ENCODE measurements at regions not wholly inside any gene's neighbourhood (a gene's known extent, or its start where the extent isn't known, plus 50 kb on each side); places are given as distances from the start of the nearest gene placed in this dataset.

GRCh38 chr10:69750011-69750373 is 51.7 kb upstream of the COL13A1 start:
- no peak overlapping the region for H2BK20ac ChIP-seq (ENCODE audit: low read depth, low read length, poor library complexity, severe bottlenecking)
- no peaks in the 10 kb centered on the region for H3K23me2 ChIP-seq (ENCODE audit: insufficient read length, low read depth, low read length, poor library complexity, severe bottlenecking)
- H3K9me3 ChIP-seq (ENCODE audit: control insufficient read depth, low read depth, low read length) = no peaks in the 10 kb centered on the region
- no peaks in the 10 kb centered on the region; the same call in 1 of the 2 replicates for H3K27me3 ChIP-seq (ENCODE audit: insufficient read depth, low read length)
- no peaks in the 10 kb centered on the region for H3K79me2 ChIP-seq (ENCODE audit: insufficient read depth, low read length)
- no peak overlapping the region for H3K4me2 ChIP-seq (ENCODE audit: insufficient read depth, insufficient read length, low read length)
- WGBS (ENCODE audit: extremely low coverage, insufficient read length, low lambda C conversion rate) = no CpG with 5 or more reads among the region's 9 CpGs
- no peak overlapping the region for H3K9ac ChIP-seq (ENCODE audit: extremely low read depth, insufficient read length, low read length)
- H3K4ac ChIP-seq (ENCODE audit: low read depth, low read length) = no peak overlapping the region
- no peak overlapping the region for H2BK12ac ChIP-seq (ENCODE audit: insufficient read length, low read depth, low read length)
- no peak for DNase-seq
- H2BK120ac ChIP-seq (ENCODE audit: low read depth, low read length, poor library complexity, severe bottlenecking) = no peak overlapping the region
- H3K4me1 ChIP-seq (ENCODE audit: insufficient read depth, low read length) = peaks cover 3% of the 10 kb centered on the region; the same call in 1 of the 2 replicates
- H4K20me1 ChIP-seq (ENCODE audit: control insufficient read depth, insufficient read depth, insufficient read length) = no peaks in the 10 kb centered on the region
- no peak overlapping the region for H3K23ac ChIP-seq (ENCODE audit: insufficient read length, low read depth, low read length)
- peaks cover 6 to 20% of the 10 kb centered on the region in 2 experiments for H3K4me1 Mint-ChIP-seq
- H3K14ac ChIP-seq (ENCODE audit: insufficient read depth, low read length) = no peak overlapping the region; the same call in 1 of the 2 replicates
- H2BK5ac ChIP-seq (ENCODE audit: insufficient read length, low read length) = no peak overlapping the region
- no peak overlapping the region for H2BK15ac ChIP-seq (ENCODE audit: low read depth, low read length)
- H3K18ac ChIP-seq (ENCODE audit: insufficient read length, low read depth, low read length) = no peak overlapping the region
- no peak overlapping the region for H4K91ac ChIP-seq (ENCODE audit: insufficient read length, low read depth, low read length)
- H3K36me3 Mint-ChIP-seq (ENCODE audit: insufficient read depth in 1 of 3, low read depth in 3 of 3) = no peaks in the 10 kb centered on the region
- H3K27ac ChIP-seq (ENCODE audit: insufficient read length, low read depth, low read length) = no peak overlapping the region
- no peak overlapping the region for H3K56ac ChIP-seq (ENCODE audit: insufficient read length, low read depth, low read length)
- no peak overlapping the region for H4K5ac ChIP-seq (ENCODE audit: insufficient read length, low read depth, low read length)
- H3K27ac Mint-ChIP-seq = no peak overlapping the region
- H3K27me3 Mint-ChIP-seq (ENCODE audit: low read depth) = peaks cover 25% of the 10 kb centered on the region
- no peak overlapping the region for H3K4me3 Mint-ChIP-seq
- no peak overlapping the region for H2AFZ ChIP-seq (ENCODE audit: low read length)
- no peak overlapping the region for H4K8ac ChIP-seq (replicated peaks; ENCODE audit: insufficient read length, low read depth, low read length)
- no peak for TF ChIP-seq CTCF (conservative IDR thresholded peaks at IDR 0.05)
- H3T11ph ChIP-seq (ENCODE audit: low read length) = no peak overlapping the region
- H3K9me3 Mint-ChIP-seq = no peaks in the 10 kb centered on the region
- no peaks in the 10 kb centered on the region for H3K79me1 ChIP-seq (ENCODE audit: insufficient read depth, low read depth, low read length, poor library complexity, severe bottlenecking)
- H2AK5ac ChIP-seq (ENCODE audit: insufficient read length, low read length) = no peak overlapping the region

Measured in H9 (cell line).